ENCODE measurements at regions not wholly inside any gene's neighbourhood (a gene's known extent, or its start where the extent isn't known, plus 50 kb on each side); places are given as distances from the start of the nearest gene placed in this dataset.

DNA sequence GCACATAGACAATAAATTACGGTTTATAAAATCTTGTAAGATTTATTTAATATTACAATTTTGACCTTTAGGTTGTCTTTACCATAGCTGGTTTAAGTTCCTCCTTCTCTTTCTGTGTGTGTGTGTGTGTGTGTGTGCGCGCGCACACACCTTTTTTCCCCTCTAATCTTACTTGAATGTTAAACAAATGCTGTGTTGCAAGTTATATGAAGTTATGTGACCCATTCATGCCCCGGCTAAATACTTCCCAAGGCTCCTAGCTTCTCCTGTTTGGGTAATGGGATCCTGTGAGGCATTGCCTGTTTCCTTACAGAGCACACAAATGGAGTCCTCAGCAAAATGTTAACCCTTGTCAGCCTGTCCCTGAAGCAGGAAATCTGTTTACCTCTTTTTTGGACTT lies 125.6 kb upstream of the ZNF608 start:
- no peak for DNase-seq
- intact Hi-C loops (cut with DNase I; ENCODE audit: low total_unique reads): no loop called here

DNA sequence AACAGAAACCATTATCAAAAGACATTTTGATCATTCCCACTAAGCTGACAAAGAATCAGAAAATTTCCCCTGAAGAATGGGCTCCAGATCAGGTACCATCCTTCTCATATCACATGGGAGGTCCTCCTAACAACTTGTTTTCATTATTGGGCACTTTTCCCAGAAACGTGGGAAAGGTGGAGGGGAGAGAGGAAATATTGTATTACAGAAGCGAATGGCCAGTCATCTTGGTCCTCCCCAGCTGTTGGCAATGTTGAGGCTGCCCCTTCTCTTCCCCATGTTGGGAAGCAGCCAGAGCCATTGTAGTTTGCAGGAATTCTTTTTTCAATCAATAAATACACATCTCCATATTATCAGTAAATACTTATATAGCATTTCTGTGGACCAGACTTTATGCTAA lies 126.2 kb upstream of the ZNF608 start:
- peaks cover 0 to 8% (median 6%) of the 10 kb centered on the region in 4 donors for H3K4me1 ChIP-seq
- in situ Hi-C loops (cut with MboI; ENCODE audit: low pct_ligation_motif_present in 1 of 4, low pct_unique_long_range_greater_than_20kb in 1 of 4, low sequenced_read_pairs in 3 of 4): no loop called here
- intact Hi-C loops (cut with DNase I; ENCODE audit: low total_unique reads): no loop called here
- H3K27me3 ChIP-seq: no peaks in the 10 kb centered on the region
- no peak for TF ChIP-seq POLR2A (IDR thresholded peaks at IDR 0.05)
- no peak for TF ChIP-seq EP300 (IDR thresholded peaks at IDR 0.05; ENCODE audit: low read depth)
- TF ChIP-seq, protein P1, sequence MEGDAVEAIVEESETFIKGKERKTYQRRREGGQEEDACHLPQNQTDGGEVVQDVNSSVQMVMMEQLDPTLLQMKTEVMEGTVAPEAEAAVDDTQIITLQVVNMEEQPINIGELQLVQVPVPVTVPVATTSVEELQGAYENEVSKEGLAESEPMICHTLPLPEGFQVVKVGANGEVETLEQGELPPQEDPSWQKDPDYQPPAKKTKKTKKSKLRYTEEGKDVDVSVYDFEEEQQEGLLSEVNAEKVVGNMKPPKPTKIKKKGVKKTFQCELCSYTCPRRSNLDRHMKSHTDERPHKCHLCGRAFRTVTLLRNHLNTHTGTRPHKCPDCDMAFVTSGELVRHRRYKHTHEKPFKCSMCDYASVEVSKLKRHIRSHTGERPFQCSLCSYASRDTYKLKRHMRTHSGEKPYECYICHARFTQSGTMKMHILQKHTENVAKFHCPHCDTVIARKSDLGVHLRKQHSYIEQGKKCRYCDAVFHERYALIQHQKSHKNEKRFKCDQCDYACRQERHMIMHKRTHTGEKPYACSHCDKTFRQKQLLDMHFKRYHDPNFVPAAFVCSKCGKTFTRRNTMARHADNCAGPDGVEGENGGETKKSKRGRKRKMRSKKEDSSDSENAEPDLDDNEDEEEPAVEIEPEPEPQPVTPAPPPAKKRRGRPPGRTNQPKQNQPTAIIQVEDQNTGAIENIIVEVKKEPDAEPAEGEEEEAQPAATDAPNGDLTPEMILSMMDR (IDR thresholded peaks at IDR 0.05): no peak
- TF ChIP-seq POLR2AphosphoS5 (IDR thresholded peaks at IDR 0.05): no peak
- H3K9me3 ChIP-seq: no peaks in the 10 kb centered on the region
- H3K36me3 ChIP-seq: no peaks in the 10 kb centered on the region
- no peak overlapping the region for H3K4me3 ChIP-seq
- WGBS, 2 donors (ENCODE audit: low coverage in 1 of 2): 79 to 100% methylated on average over 1 to 2 of the region's 2 CpGs
- H3K27ac ChIP-seq: no peak overlapping the region
- no peak for DNase-seq

More for the DNA sequence above, 125.6 kb upstream of the ZNF608 start:
- Histone ChIP-seq H3K27me3 (no peaks in the 10 kb centered on the region), H3K36me3 (no peaks in the 10 kb centered on the region), H3K27ac (no peak overlapping the region), H3K9me3 (no peaks in the 10 kb centered on the region), H3K4me3 (no peak overlapping the region), H3K4me1 (peaks cover 0 to 8% (median 6%) of the 10 kb centered on the region in 4 donors)
- TF ChIP-seq EP300 (IDR thresholded peaks at IDR 0.05; ENCODE audit: low read depth) (no peak), POLR2A (IDR thresholded peaks at IDR 0.05) (no peak), POLR2AphosphoS5 (IDR thresholded peaks at IDR 0.05) (no peak)
- TF ChIP-seq, protein P1 (IDR thresholded peaks at IDR 0.05): no peak
- in situ Hi-C loops (cut with MboI; ENCODE audit: low pct_ligation_motif_present in 1 of 4, low pct_unique_long_range_greater_than_20kb in 1 of 4, low sequenced_read_pairs in 3 of 4): no loop called here
- 95 to 97% methylated on average over 4 to 5 of the region's 5 CpGs for WGBS, 2 donors (ENCODE audit: low coverage in 1 of 2)

GRCh38 chr5:124873188-124873587 lies 126.7 kb upstream of the ZNF608 start:
- in situ Hi-C loops (cut with MboI; ENCODE audit: low pct_ligation_motif_present in 1 of 4, low pct_unique_long_range_greater_than_20kb in 1 of 4, low sequenced_read_pairs in 3 of 4): no loop called here
- Histone ChIP-seq H3K27me3 (no peaks in the 10 kb centered on the region), H3K27ac (no peak overlapping the region), H3K4me3 (no peak overlapping the region), H3K4me1 (peaks cover 0 to 8% (median 6%) of the 10 kb centered on the region in 4 donors), H3K9me3 (no peaks in the 10 kb centered on the region), H3K36me3 (no peaks in the 10 kb centered on the region)
- intact Hi-C loops (cut with DNase I; ENCODE audit: low total_unique reads): no loop called here
- no peak for DNase-seq
- TF ChIP-seq POLR2AphosphoS5 (IDR thresholded peaks at IDR 0.05): no peak
- no peak for TF ChIP-seq POLR2A (IDR thresholded peaks at IDR 0.05)
- TF ChIP-seq, protein P1 (IDR thresholded peaks at IDR 0.05): no peak
- TF ChIP-seq EP300 (IDR thresholded peaks at IDR 0.05; ENCODE audit: low read depth): no peak

GRCh38 chr5:124873713-124874112 lies 127.3 kb upstream of the ZNF608 start:
- in situ Hi-C loops (cut with MboI; ENCODE audit: low pct_ligation_motif_present in 1 of 4, low pct_unique_long_range_greater_than_20kb in 1 of 4, low sequenced_read_pairs in 3 of 4): no loop called here
- H3K36me3 ChIP-seq: no peaks in the 10 kb centered on the region
- 96 to 100% methylated on average over 1 to 3 of the region's 3 CpGs for WGBS, 2 donors (ENCODE audit: low coverage in 1 of 2)
- H3K4me3 ChIP-seq: no peak overlapping the region
- peaks cover 0 to 6% (median 5%) of the 10 kb centered on the region in 4 donors for H3K4me1 ChIP-seq
- no peaks in the 10 kb centered on the region for H3K9me3 ChIP-seq
- H3K27ac ChIP-seq: no peak overlapping the region
- intact Hi-C loops (cut with DNase I; ENCODE audit: low total_unique reads): no loop called here
- no peak for DNase-seq
- TF ChIP-seq POLR2AphosphoS5 (IDR thresholded peaks at IDR 0.05): no peak
- TF ChIP-seq POLR2A (IDR thresholded peaks at IDR 0.05): no peak
- TF ChIP-seq, protein P1 (IDR thresholded peaks at IDR 0.05): no peak
- TF ChIP-seq EP300 (IDR thresholded peaks at IDR 0.05; ENCODE audit: low read depth): no peak
- H3K27me3 ChIP-seq: no peaks in the 10 kb centered on the region
